ENCODE measurements at regions not wholly inside any gene's neighbourhood (a gene's known extent, or its start where the extent isn't known, plus 50 kb on each side); places are given as distances from the start of the nearest gene placed in this dataset.

DNA sequence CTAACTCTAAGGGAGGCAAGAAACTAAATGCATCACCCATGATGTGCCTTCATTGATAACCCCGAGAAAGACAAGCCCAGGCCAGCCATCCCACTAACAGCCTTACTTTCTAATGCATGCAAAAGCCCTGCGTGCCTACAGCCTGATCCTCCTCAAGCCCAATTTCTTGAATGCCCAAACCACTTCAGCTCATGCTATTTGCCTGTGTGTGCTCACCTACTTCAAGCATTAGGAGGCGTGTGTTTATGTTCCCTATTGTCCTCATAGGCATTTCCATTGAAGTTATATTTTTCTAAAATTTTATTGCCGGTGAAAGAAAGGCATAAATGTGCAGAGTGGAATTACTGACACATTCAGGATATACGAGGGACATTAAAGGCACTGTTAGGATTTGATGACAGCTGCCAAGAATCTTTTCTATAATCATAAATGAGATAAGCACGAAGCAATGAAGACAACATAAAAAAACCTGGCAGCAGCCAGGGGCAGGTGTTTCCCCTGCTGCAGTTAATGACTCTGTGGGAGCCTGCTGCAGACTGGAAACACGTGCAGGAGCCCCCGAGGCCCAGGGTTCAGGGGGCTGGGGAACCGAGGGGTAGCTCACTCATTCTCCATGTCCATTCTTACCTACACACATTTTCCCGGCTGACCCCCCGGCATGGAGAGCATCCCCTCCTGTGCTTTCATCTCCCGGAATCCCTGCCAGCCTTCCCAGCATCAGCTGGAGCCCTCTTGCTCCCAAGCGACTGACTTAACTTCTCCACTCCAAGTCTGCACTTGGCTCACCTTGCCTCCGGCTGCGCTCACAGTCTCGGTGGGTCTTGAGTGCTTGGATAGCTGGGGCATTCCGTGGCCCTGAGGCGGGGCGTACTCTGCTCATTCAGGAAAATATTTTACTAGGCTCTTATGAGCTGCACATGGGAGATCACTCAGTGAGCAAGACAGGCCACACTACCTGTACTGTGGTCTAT is 292.3 kb upstream of the SIX2 start:
- DNase-seq (ENCODE audit: low spot score) = no peak

DNA sequence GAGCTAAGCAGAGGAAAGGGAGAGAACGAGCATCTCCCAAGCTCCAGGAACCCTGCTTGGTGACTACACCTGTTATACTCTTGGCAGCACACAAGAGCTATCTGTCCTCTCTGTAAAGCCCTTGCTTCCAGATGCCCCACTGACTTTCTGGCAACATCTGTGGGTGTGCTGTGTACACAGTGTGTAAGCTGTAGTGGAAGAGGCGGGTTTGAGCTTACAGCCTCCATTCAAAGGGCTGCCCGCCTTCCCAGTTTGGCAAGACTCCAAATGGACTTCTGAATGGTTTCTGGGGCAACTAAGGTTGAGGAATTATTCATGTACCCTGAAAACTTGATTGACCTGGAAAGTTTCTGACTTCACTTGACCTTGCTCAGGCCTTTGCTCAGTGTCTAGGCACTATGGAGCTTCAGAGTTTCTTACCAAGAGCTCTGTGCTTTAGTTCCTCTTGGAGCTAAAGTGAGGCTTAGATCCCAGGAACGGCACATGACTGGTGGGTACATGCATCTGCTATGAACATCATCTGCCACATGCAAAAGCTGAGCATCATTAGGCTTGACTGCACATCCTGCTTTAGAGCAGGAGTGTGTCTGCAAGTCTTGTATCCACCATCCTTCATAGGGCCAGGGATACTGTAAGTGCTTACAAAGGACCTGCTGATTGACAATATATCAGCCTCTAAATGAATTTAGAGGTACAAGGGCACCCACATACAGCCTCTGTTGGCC is 290.9 kb upstream of the SIX2 start:
- peak; percentile 82 for DNase-seq (ENCODE audit: low spot score)

DNA sequence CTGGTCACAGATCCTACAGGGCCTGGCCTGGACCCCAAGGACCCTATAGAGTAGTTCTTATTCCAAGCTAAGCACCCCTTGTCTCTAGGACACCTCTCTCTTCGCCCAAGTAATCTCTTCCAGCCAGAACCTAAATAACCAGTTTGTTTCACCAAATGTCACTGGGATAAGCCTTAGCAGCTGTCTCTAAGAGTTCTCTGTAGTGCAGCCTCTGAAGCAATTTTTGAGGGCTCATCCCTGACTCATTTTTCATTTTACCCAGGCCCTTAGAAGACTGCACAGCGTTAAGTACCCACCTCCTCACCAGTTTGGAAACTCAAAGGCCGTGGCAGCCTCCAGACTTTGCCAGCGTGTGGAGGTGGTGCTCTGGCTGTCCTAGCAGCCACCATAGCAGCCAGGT is 290.1 kb upstream of the SIX2 start:
- DNase-seq (ENCODE audit: low spot score) = no peak

DNA sequence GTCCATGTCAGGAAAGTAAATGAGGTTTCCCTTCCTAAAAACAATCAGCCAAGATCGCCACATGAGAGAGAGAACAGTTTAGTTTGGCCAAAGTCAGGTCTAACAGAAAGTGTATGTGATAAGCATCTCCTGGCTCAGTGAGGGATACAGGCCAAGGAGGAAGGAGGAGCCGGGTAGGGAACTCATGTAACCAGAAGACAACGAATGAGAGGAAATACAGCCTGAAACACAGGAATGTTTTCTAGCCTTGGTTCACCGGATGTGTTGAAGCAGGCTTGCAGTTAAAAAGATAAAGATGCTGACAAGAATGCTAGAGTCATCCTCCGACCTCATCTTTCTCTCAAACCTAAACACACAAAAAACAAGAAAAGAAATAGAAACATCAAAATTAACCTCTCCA is 283.9 kb upstream of the SIX2 start:
- DNase-seq (ENCODE audit: low spot score) = no peak

DNA sequence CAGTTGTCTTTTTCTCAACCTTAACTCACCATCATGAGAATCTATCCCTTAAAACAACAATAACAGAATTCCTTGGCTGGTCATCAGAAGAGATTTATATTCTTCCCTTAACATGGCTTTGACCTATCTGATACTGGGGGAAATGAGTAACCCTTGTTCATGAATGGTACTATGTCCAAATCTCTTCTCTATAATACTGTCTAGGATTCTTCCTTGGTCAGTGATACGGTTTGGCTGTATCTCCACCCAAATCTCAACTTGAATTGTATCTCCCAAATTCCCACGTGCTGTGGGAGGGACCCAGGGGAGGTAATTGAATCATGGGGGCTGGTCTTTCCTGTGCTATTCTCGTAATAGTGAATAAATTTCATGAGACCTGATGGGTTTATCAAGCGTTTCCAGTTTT is 282.0 kb upstream of the SIX2 start:
- DNase-seq (ENCODE audit: low spot score) = no peak

DNA sequence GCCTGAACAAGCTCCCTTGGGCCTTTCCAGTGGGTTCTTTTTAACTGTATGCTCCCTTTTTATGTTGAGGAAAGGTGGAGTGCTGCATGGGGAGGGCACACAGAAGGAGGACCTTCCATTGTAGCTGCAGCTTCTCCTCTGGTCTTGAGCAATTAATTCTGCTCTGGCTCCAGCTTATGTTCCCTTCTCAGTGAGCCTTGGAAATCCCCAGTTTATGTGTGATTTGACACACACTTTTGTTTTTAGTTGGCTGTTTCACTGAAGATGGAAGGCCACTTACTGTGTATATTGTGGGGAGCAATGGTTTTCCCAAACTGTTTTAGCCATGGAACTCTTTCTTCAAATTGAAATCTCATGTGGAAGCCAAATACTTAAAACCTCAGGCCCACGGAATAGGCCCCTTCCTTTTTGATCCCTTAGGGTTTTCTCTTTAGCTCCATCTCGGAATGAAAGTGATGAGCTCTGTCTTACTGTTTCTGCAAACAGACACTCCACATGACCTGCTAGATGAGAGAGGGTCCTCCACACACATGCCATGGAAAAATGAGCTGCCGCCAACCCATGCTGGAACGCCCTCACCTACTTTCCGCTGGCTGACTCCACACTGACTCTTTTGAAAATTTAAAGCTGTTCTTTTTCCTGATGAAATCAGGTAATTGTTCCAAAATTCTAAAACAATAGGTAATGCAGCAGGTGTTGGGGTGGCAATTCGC is 280.9 kb upstream of the SIX2 start:
- no peak for DNase-seq (ENCODE audit: low spot score)

DNA sequence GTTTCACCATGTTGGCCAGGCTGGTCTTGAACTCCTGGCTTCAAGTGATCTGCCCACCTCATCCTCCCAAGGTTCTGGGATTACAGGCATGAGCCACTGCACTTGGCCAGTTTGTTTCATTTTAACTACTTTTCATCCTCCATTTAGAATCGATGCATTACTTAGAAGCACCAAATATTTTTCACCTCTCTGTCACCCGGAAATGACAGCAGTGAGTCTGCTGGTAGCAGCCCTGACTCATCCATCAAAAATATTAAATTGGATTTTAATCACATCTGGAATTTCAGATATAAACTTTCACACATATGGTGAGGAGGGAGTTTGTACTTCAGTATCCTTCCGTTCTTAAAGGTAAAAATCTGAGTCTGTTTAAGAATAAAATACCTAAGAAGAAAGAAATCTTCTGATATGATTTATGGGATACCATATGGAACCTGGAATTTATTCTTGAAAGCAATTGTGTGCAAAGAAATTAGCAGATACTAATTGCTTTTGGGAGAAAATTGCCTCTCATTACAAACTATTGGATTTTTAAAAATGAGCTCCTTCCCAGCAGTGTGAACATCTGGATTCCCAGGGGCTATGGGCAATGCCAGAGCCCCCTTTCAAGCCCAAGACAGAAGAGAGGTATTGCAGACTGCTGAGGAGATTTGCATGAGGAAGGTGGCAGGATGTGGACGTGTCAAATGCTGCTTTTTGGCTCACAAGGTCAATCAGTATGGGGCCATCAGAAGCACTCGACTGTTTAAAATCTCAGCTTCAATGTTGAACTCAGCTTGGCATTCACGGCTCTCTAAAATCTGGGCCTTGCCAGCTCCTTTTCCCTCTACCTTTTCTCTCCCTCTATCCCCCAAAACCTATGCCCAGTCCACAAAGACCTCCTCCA is 279.5 kb upstream of the SIX2 start:
- DNase-seq (ENCODE audit: low spot score) = no peak

DNA sequence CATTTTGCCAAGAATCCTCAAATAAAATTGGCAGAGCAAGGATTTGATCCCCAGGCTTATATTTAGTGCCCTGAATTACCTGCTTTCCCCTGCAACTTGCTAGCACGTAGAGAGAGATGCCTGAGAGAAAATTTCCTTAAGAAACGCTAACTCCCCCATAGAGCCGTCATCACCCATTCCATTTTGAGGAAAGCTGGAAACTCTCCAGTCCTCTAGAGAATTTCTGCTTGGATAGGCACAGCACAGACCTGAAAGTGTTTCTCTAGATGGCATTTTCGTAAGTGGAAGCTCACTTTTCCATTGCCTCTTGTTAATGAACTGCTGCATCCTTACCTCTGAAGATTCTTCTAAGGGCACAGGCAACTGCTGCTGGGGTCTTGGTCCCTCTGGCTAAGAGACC is 277.8 kb upstream of the SIX2 start:
- no peak for DNase-seq (ENCODE audit: low spot score)

DNA sequence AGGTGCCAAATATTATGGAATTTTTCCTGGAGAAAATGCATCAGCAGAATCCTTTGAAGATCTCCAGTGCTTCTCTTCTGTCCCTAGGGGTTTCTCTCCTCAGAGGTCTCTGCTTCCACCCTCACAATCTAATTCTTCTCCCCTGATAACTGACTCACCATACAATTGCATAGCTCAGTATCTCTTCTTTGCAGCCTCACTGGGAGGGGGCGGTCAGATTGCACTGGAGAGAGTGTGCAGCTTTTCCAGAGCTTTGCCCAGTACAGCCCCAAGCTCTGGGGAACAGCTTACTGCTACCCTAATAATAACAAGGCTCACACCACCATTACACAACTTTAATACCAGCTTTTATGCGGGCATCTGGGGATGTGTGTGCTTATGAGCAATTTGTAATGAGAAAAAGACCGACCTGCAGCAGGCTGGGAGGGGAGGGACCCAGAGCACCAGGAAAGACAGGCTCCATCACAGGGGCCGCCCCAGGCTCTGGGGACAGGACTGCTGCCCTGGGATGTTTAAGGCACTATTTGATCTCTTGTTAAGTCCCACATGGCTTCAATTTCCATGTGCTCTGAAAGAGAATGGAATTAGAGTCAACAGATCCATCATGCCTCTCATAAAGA is 276.6 kb upstream of the SIX2 start:
- DNase-seq (ENCODE audit: low spot score) = no peak

DNA sequence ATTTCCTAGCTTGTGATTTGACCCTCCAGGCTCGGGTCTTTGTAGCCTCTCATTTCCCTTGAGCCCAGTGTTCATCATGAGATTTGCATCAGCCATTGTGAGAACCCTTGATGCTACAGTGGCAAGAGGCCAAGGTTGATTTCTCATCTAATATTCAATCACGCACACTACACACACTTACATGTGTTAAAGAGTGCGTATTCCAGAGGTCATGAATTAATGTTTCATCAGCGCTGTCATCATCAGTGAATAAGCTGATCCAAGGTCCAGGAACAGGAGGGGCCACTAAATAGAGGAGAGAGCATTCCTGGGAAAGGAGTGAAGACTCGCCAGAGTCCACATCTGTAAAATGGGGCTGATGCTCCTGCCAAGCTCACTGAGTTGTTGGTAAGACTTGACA is 276.1 kb upstream of the SIX2 start:
- no peak for DNase-seq (ENCODE audit: low spot score)

DNA sequence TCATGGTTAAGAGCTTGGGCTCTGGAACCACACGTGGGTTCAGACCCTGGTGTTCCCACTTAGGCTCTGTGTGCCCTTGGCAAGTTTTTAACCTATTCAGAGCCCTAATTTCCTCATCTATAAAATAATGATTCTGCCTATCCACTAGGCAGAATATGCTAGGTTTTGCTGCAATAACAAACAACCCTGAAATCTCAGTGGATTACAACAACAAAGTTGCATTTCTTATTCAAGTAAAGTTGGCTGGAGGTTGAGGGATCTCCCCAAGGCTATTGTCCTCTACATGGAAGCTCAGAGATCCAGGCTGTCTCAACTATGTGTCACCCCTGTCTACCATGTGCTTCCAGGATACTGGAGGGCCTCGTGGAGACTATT is 275.4 kb upstream of the SIX2 start:
- DNase-seq (ENCODE audit: low spot score) = no peak

DNA sequence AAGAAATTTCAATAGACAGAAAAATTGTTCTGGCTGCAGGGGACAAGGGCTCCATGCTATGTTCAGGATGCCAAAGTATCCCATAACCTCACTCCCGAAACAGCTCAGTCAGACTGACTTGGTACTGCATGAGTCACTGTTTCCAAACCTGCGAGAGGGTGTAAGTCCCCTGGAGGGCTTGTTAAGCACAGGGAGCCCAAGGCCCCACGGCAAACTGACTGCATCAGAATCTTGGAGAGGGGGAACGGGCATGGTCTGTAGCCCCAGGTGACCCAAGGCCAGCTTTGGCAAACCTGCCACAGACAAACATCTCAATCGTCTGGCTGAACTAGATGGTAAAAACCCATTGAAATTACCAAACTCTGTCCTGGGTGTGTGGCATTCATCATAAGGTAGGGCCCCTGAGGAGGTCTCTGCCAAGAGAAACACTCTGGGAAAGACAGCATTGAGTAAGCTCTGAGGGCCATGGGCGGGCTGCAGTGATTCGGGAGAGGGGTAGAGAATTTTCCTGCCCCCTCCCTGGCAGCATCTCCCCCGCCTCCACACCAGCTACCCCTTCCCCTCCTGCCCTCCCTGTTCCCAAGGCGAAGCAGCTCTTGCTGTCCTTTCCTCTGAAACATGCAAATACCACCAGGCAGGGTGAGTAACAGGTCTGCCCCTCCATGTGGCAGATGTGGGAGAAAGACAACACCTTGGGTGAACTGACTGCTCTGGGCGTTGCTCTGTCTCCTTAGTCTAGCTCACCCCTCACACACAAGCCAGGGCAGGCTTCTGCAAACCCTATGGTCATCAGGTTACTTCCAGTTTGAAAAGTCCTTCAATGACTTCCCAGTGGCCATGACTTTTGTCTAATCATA is 274.7 kb upstream of the SIX2 start:
- DNase-seq (ENCODE audit: low spot score) = no peak

DNA sequence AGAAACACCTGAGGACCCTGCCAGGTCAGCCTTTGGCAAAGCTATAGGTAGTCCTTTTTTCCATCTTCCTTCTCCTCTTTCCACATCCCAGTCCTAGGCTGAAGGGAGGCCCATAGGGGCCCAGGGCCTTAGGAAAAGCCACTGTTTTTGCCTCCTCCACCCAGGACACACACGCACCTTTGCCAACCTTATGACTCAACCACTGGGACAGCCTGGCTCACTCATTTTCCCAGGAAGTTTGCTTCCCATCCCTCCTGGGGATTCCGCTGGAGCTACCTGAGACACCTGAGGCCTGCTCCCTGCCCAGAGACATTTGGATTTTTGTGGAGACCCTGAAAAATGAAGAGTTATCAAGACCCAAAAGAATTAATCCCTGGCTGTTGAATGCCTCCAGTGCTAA is 273.4 kb upstream of the SIX2 start:
- no peak for DNase-seq (ENCODE audit: low spot score)

DNA sequence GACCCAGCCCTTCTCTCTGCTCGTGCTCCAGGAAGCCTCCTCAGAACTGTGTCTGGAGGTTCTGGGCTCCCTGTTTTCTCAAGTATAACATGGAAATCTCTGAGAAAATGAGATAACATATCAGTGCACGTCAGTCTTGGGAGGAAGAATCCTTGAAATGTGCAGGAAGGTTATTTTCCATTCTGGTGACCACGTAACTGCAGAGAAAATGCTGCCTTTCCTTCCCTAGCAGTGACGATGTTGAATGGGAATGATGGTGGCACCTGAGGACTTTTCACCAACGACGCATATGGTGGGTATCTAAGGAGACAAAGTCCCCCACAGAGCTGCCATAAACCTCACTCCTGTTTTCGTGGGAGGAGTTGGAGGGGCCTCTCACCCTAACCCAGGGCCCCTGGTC is 272.1 kb upstream of the SIX2 start:
- DNase-seq (ENCODE audit: low spot score) = no peak

DNA sequence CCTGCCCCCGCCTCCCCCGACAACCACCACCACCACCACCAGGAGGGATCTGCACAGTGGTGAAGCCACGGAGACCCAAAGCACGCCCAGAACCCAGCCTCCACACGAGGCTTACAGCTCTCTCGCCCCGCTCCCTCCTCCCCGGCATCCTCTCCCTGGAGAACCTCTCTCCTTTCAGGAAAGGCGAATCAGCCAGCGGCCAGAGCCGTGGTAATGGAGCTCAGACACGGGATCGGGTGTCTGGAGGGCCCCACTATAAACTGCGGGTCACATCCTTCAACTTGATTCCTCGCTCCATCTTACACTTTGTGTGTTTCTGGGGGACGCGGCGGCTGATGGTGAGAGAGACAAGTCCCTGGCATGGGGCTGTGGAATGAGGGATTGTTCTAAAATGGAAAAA is 271.5 kb upstream of the SIX2 start:
- DNase-seq (ENCODE audit: low spot score) = no peak

DNA sequence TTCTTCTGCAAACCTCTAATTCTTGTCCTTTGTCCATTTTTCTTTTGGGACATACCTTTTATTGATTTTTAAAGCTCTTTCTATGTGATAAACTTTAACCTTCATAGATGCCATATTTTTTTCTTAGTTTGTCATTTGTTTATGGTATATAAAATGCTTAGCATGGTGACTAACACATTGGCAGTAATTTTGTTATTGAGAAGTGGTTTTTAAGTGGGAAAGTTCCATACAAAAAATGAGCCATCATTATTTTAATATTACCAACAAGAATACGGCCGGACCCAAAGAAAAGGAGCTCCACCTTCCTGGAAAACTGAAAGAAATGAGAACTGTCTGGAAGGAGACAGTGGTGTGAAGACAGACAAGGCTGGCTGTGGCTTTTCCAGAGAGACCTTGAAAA is 270.1 kb upstream of the SIX2 start:
- no peak for DNase-seq (ENCODE audit: low spot score)

DNA sequence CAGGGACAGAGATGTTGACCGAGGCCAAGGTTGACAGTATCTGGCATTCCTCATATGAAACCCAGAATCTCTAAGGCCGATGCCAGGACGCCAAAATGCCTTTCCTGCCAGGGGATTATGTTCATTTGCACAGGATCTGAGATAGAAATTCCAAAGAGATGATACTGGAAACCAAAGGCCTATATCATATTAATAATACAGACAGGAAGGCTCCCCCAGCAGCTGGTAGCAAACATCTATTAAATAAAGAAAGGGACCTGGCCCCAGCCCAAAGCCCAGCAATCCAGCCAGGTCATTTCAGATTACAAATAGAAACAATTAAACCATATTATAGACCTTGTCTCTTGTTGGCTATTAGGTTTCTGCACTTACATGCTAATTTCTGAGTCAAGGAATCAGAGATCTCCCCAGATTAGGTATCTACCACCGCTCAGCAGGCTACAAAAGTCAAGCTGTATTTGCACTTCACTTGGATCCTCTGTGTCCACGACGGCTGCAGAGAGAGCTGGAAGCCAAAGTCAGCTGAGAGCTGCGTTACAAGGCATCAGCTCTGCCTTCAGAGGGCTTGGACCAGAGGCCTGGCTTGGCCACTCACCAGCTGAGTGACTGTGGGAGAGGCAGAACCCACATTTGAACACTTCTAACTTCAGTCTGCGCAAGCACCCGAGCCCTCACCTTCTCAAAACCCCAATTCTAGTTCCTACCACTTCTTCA is 269.3 kb upstream of the SIX2 start:
- DNase-seq (ENCODE audit: low spot score) = no peak

DNA sequence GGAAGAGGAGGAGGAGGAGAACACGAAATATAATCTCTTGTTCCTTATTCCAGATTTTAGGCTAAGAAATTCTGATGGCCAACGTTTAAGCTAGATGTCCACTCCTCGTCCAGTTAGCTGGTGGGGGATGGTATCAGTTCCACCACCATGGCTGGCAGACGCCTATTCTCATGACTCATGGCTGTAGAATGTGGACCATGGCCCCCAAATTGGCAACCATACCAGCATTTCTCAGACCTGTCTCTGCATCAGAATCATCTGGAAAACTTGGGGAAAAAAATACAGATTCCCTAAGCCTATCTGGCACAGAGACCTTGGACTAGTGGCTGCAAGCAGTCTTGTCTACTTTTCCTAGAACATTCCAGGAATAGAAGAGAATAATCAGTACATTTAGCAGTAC is 267.7 kb upstream of the SIX2 start:
- DNase-seq (ENCODE audit: low spot score) = no peak

DNA sequence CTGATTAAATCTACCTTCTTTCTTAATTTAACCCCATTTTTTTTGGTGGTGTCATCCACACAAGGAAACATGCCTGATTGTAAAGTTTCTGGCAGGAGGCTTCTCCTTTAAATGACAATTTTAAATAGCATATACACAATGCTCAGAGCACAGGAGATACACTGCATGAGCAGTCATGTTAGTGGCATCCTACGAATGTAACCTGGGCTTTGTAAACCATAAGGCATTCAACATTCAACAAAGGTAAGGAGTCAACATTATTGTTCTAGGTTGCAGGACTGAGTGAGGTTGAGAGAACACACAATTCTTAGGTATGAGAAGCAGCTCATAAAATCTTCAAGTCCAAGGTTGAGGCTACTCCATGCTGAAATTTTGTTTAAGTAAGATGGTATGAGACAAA is 266.6 kb upstream of the SIX2 start:
- no peak for DNase-seq (ENCODE audit: low spot score)

Measured in HT-29 (cell line).